Endodermal cell (in vitro differentiated cells): ENCODE measurements at regions not wholly inside any gene's neighbourhood (a gene's known extent, or its start where the extent isn't known, plus 50 kb on each side); places are given as distances from the start of the nearest gene placed in this dataset.

Experiments used
- DNase-seq: peaks from one replicate; pipeline ENCODE4 v3.0.0-alpha.2; 2017
- H3K27ac ChIP-seq: 2 replicates; pipeline ENCODE4 v1.5.1; 2013; ENCODE audit warnings: mild to moderate bottlenecking, low read depth, low read length, moderate library complexity
- H3K27me3 ChIP-seq: 2 replicates; pipeline ENCODE4 v1.6.1; 2013; ENCODE audit warnings: mild to moderate bottlenecking, low read length, moderate library complexity; ENCODE audit not compliant: insufficient read depth, control insufficient read depth, poor library complexity, severe bottlenecking
- H3K36me3 ChIP-seq: 2 replicates; pipeline ENCODE4 v1.7.0; 2013; ENCODE audit warnings: mild to moderate bottlenecking, low read length, moderate library complexity; ENCODE audit not compliant: control insufficient read depth, insufficient read depth
- H3K4me1 ChIP-seq: one replicate; pipeline ENCODE4 v1.7.0; 2013; ENCODE audit warnings: low read length; ENCODE audit not compliant: control insufficient read depth, insufficient read depth
- H3K4me3 ChIP-seq: 2 replicates; pipeline ENCODE4 v1.5.1; 2013; ENCODE audit warnings: mild to moderate bottlenecking, low read length, moderate library complexity
- H3K9ac ChIP-seq: 2 replicates; pipeline ENCODE4 v1.6.1; 2013; ENCODE audit warnings: mild to moderate bottlenecking, low read length, moderate library complexity; ENCODE audit not compliant: poor library complexity, severe bottlenecking; ENCODE audit errors: extremely low read depth
- H3K9me3 ChIP-seq: 2 replicates; pipeline ENCODE4 v1.6.1; 2013; ENCODE audit warnings: mild to moderate bottlenecking, low read length, moderate library complexity; ENCODE audit not compliant: control insufficient read depth
- H3K27ac Mint-ChIP-seq: 2 replicates; pipeline ENCODE4 v1.8.0; 2020; ENCODE audit warnings: mixed read lengths
- H3K27me3 Mint-ChIP-seq: 2 replicates; pipeline ENCODE4 v1.8.0; 2021; ENCODE audit warnings: mild to moderate bottlenecking, mixed read lengths; ENCODE audit not compliant: insufficient read depth
- H3K36me3 Mint-ChIP-seq: 2 replicates; pipeline ENCODE4 v1.8.0; 2020; ENCODE audit warnings: low read depth, mixed read lengths
- H3K4me1 Mint-ChIP-seq: 2 replicates; pipeline ENCODE4 v1.8.0; 2020; ENCODE audit warnings: mixed read lengths
- H3K4me3 Mint-ChIP-seq: 2 replicates; pipeline ENCODE4 v1.8.0; 2020; ENCODE audit warnings: mild to moderate bottlenecking, moderate library complexity, mixed read lengths
- H3K9me3 Mint-ChIP-seq: 2 replicates; pipeline ENCODE4 v1.8.0; 2020; ENCODE audit warnings: mild to moderate bottlenecking, mixed read lengths
- CTCF ChIP-seq: fragments of 200-600 bp; sonication (generic); conservative IDR thresholded peaks from 2 replicates; pipeline ENCODE4 v1.5.0; 2021; ENCODE audit warnings: antibody characterized with exemption, mild to moderate bottlenecking
- WGBS, 2 experiments: methylation state at CpG; one replicate each; pipeline versions ENCODE4 v1.1.5 to v1.1.7; 2013; ENCODE audit warnings: missing lambda C conversion rate in 2 of 2, mixed read lengths in 1 of 2; ENCODE audit not compliant: insufficient coverage in 1 of 2, insufficient read length in 1 of 2; 5-methylcytosine and 5-hydroxymethylcytosine counted together

- Histone ChIP-seq H3K4me3 (no peak overlapping the region), H3K27ac (no peak overlapping the region), H3K4me1 (no peaks in the 10 kb centered on the region), H3K9ac (no peak overlapping the region), H3K9me3 (peaks cover 51% of the 10 kb centered on the region), H3K36me3 (peaks cover 8% of the 10 kb centered on the region), H3K27me3 (no peaks in the 10 kb centered on the region)
- no peak overlapping the region for H3K4me3 Mint-ChIP-seq
- H3K27ac Mint-ChIP-seq = no peak overlapping the region
- H3K36me3 Mint-ChIP-seq = peaks cover 23% of the 10 kb centered on the region
- H3K9me3 Mint-ChIP-seq = peaks cover 39% of the 10 kb centered on the region
- H3K4me1 Mint-ChIP-seq = peaks cover 6% of the 10 kb centered on the region
- no peaks in the 10 kb centered on the region for H3K27me3 Mint-ChIP-seq
- DNase-seq = no peak
- no peak for TF ChIP-seq CTCF
- 93 to 97% methylated on average over 3 to 4 of the region's 4 CpGs for WGBS, 2 experiments
Measured at GRCh38 chr14:83461521-83461920, 1927.9 kb upstream of the SEL1L start.

GRCh38 chr14:83462759-83463158 is 1929.1 kb upstream of the SEL1L start:
- TF ChIP-seq CTCF = no peak
- H3K4me3 Mint-ChIP-seq = no peak overlapping the region
- H3K27me3 Mint-ChIP-seq = no peaks in the 10 kb centered on the region

GRCh38 chr14:83463500-83464098 is 1929.9 kb upstream of the SEL1L start:
- peaks cover 6% of the 10 kb centered on the region for H3K4me1 Mint-ChIP-seq
- peaks cover 11% of the 10 kb centered on the region for H3K36me3 Mint-ChIP-seq
- no peaks in the 10 kb centered on the region for H3K27me3 Mint-ChIP-seq
- DNase-seq = peak; percentile 79
- Histone ChIP-seq H3K27me3 (no peaks in the 10 kb centered on the region), H3K36me3 (no peaks in the 10 kb centered on the region), H3K4me1 (no peaks in the 10 kb centered on the region), H3K9me3 (peaks cover 30% of the 10 kb centered on the region), H3K27ac (no peak overlapping the region), H3K4me3 (no peak overlapping the region), H3K9ac (no peak overlapping the region)
- H3K9me3 Mint-ChIP-seq = peaks cover 19% of the 10 kb centered on the region
- WGBS, 2 experiments = 0 to 55% methylated on average over 1 to 4 of the region's 4 CpGs
- no peak overlapping the region for H3K27ac Mint-ChIP-seq
- peak; percentile 94 for TF ChIP-seq CTCF
- no peak overlapping the region for H3K4me3 Mint-ChIP-seq

More at GRCh38 chr14:83462759-83463158, 1929.1 kb upstream of the SEL1L start:
- Mint-ChIP-seq H3K4me1 (peaks cover 6% of the 10 kb centered on the region), H3K9me3 (peaks cover 28% of the 10 kb centered on the region), H3K36me3 (peaks cover 17% of the 10 kb centered on the region), H3K27ac (no peak overlapping the region)
- H3K27ac ChIP-seq = no peak overlapping the region
- H3K4me1 ChIP-seq = no peaks in the 10 kb centered on the region
- 80 to 95% methylated on average over 2 to 3 of the region's 3 CpGs for WGBS, 2 experiments
- no peak overlapping the region for H3K4me3 ChIP-seq
- H3K9me3 ChIP-seq = peaks cover 39% of the 10 kb centered on the region
- no peak for DNase-seq
- H3K9ac ChIP-seq = no peak overlapping the region
- no peaks in the 10 kb centered on the region for H3K27me3 ChIP-seq
- H3K36me3 ChIP-seq = peaks cover 4% of the 10 kb centered on the region
